Hepatocyte (in vitro differentiated cells): ENCODE measurements at regions not wholly inside any gene's neighbourhood (a gene's known extent, or its start where the extent isn't known, plus 50 kb on each side); places are given as distances from the start of the nearest gene placed in this dataset.

Experiments used
- DNase-seq: peaks from one replicate; pipeline ENCODE4 v3.0.0-alpha.2; 2016; ENCODE audit warnings: low spot score
- H2AFZ ChIP-seq: fragments of 200-600 bp; sonication (generic); 2 replicates; pipeline ENCODE4 v1.6.0; 2016; ENCODE audit warnings: antibody characterized with exemption, mild to moderate bottlenecking
- H3K27ac ChIP-seq: fragments of 200-600 bp; sonication (generic); 2 replicates; pipeline ENCODE4 v1.5.1; 2016; ENCODE audit warnings: mild to moderate bottlenecking
- H3K27me3 ChIP-seq: fragments of 200-600 bp; sonication (generic); 2 replicates; pipeline ENCODE4 v1.6.1; 2016
- H3K36me3 ChIP-seq: fragments of 200-600 bp; sonication (generic); replicated peaks from 2 replicates; pipeline ENCODE4 v1.5.1; 2016; ENCODE audit warnings: low read depth; ENCODE audit not compliant: insufficient read depth
- H3K4me1 ChIP-seq: fragments of 200-600 bp; sonication (generic); 2 replicates; pipeline ENCODE4 v1.5.1; 2016; ENCODE audit warnings: mild to moderate bottlenecking, moderate library complexity; ENCODE audit not compliant: insufficient read depth
- H3K4me2 ChIP-seq: fragments of 200-600 bp; sonication (generic); 2 replicates; pipeline ENCODE4 v1.6.0; 2016
- H3K4me3 ChIP-seq: fragments of 200-600 bp; sonication (generic); 2 replicates; pipeline ENCODE4 v1.5.1; 2016; ENCODE audit warnings: mild to moderate bottlenecking
- H3K79me2 ChIP-seq: fragments of 200-600 bp; sonication (generic); 2 replicates; pipeline ENCODE4 v1.6.0; 2017; ENCODE audit warnings: mild to moderate bottlenecking
- H3K9me2 ChIP-seq: fragments of 200-600 bp; sonication (generic); replicated peaks from 2 replicates; pipeline ENCODE4 v1.6.0; 2017; ENCODE audit warnings: mild to moderate bottlenecking; ENCODE audit not compliant: insufficient read depth
- H3K9me3 ChIP-seq: fragments of 200-600 bp; sonication (generic); 2 replicates; pipeline ENCODE4 v1.5.1; 2016; ENCODE audit warnings: low read depth, mild to moderate bottlenecking
- H4K20me1 ChIP-seq: fragments of 200-600 bp; sonication (generic); 2 replicates; pipeline ENCODE4 v1.6.0; 2016; ENCODE audit warnings: mild to moderate bottlenecking; ENCODE audit not compliant: insufficient read depth, poor library complexity, severe bottlenecking
- CTCF ChIP-seq: fragments of 200-600 bp; sonication (generic); IDR thresholded peaks from 2 replicates; pipeline ENCODE4 v1.5.1; 2016; ENCODE audit warnings: antibody characterized with exemption, mild to moderate bottlenecking; ENCODE audit not compliant: poor library complexity
- EZH2 ChIP-seq: fragments of 200-600 bp; sonication (generic); IDR thresholded peaks from 2 replicates; pipeline ENCODE4 v1.6.1; 2016; ENCODE audit warnings: antibody characterized with exemption, mild to moderate bottlenecking, borderline replicate concordance
- EZH2phosphoT487 ChIP-seq: fragments of 200-600 bp; sonication (generic); IDR thresholded peaks from one replicate; pipeline ENCODE4 v1.6.1; 2018; ENCODE audit warnings: antibody characterized with exemption, mild to moderate bottlenecking, low read depth, moderate library complexity; ENCODE audit not compliant: unreplicated experiment, severe bottlenecking
- WGBS: methylation state at CpG from one replicate; pipeline ENCODE4 v1.1.6; 2016; ENCODE audit warnings: low lambda C conversion rate; ENCODE audit errors: missing lambda C conversion rate; 5-methylcytosine and 5-hydroxymethylcytosine counted together

DNA sequence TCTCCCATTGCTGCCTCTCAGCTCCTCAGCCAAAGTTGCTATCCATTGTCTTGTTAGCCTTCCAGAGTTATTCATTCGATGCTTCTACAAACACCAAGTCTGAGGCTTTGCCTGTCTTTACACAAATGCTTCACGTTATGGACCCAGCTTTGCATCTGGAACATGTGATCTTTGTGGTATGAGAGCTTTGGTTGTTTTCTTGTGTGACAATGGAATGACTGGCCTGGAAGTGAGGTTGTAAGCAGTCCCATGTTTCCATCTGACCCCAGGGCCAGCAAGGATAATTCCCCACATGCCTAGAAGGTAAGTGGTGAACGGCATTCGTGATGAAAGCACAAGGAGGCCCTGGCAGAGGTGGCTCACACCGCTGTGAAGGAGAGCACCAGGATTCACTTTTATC, 866.7 kb upstream of the TMEM132C start:
- no peak overlapping the region for H3K4me2 ChIP-seq
- no peaks in the 10 kb centered on the region for H3K4me1 ChIP-seq
- H3K36me3 ChIP-seq = no peaks in the 10 kb centered on the region
- no peaks in the 10 kb centered on the region for H4K20me1 ChIP-seq
- no peak overlapping the region for H3K4me3 ChIP-seq
- no peaks in the 10 kb centered on the region for H3K27me3 ChIP-seq
- 64% methylated on average over 5 of the region's 5 CpGs for WGBS
- DNase-seq = no peak
- no peaks in the 10 kb centered on the region for H3K79me2 ChIP-seq
- no peak overlapping the region for H3K27ac ChIP-seq
- H2AFZ ChIP-seq = no peak overlapping the region
- no peak for TF ChIP-seq EZH2phosphoT487
- TF ChIP-seq EZH2 = no peak
- no peaks in the 10 kb centered on the region for H3K9me2 ChIP-seq
- H3K9me3 ChIP-seq = no peaks in the 10 kb centered on the region

DNA sequence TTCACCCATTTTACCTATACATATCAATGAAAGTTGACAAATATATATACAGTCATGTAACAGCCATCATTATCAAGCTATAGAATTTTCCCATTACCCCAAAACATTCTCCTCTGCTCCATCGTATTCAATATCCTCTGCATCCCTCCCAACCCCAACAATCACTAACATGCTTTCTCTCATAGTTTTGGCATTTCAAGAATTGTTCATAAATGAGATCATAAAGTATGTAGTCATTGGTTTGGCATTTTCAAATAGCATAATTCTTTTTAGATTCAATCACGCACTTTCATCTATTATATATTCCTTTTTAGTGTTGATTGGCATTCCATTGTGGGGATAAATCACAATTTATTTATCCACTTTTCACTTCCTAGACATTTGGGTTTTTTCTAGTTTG, 866.0 kb upstream of the TMEM132C start:
- no peak overlapping the region for H3K4me2 ChIP-seq
- no peaks in the 10 kb centered on the region for H3K9me2 ChIP-seq
- H3K4me1 ChIP-seq = no peaks in the 10 kb centered on the region
- no peak for DNase-seq
- H3K79me2 ChIP-seq = no peaks in the 10 kb centered on the region
- H2AFZ ChIP-seq = no peak overlapping the region
- no peaks in the 10 kb centered on the region for H3K9me3 ChIP-seq
- no peaks in the 10 kb centered on the region for H4K20me1 ChIP-seq
- H3K4me3 ChIP-seq = no peak overlapping the region
- H3K27ac ChIP-seq = no peak overlapping the region
- no peak for TF ChIP-seq EZH2phosphoT487
- TF ChIP-seq CTCF = no peak
- TF ChIP-seq EZH2 = no peak
- no peaks in the 10 kb centered on the region for H3K27me3 ChIP-seq
- no peaks in the 10 kb centered on the region for H3K36me3 ChIP-seq
- 89% methylated on average over 2 of the region's 2 CpGs for WGBS

- 89% methylated on average over 5 of the region's 5 CpGs for WGBS
- Histone ChIP-seq H3K79me2 (no peaks in the 10 kb centered on the region), H2AFZ (no peak overlapping the region), H3K9me2 (no peaks in the 10 kb centered on the region), H3K9me3 (no peaks in the 10 kb centered on the region), H3K4me1 (no peaks in the 10 kb centered on the region), H3K4me3 (no peak overlapping the region), H3K27me3 (no peaks in the 10 kb centered on the region), H3K27ac (no peak overlapping the region), H3K36me3 (no peaks in the 10 kb centered on the region), H3K4me2 (no peak overlapping the region), H4K20me1 (no peaks in the 10 kb centered on the region)
- DNase-seq = no peak
- TF ChIP-seq EZH2phosphoT487 (no peak), EZH2 (no peak), CTCF (no peak)
These were observed 865.4 kb upstream of the TMEM132C start for GRCh38 chr12:127401536-127401935.

GRCh38 chr12:127411166-127411915, 855.6 kb upstream of the TMEM132C start:
- Histone ChIP-seq H3K79me2 (no peaks in the 10 kb centered on the region), H3K27ac (no peak overlapping the region), H3K9me2 (no peaks in the 10 kb centered on the region), H2AFZ (no peak overlapping the region), H3K4me2 (no peak overlapping the region), H3K4me1 (no peaks in the 10 kb centered on the region), H3K27me3 (no peaks in the 10 kb centered on the region), H3K36me3 (no peaks in the 10 kb centered on the region), H3K4me3 (no peak overlapping the region), H3K9me3 (no peaks in the 10 kb centered on the region), H4K20me1 (no peaks in the 10 kb centered on the region)
- TF ChIP-seq EZH2 = no peak
- TF ChIP-seq CTCF = no peak
- TF ChIP-seq EZH2phosphoT487 = no peak
- no peak for DNase-seq
- WGBS = 84% methylated on average over 7 of the region's 7 CpGs
